ENCODE measurements at regions not wholly inside any gene's neighbourhood (a gene's known extent, or its start where the extent isn't known, plus 50 kb on each side); places are given as distances from the start of the nearest gene placed in this dataset.
"Not testable (repeated sequence)": the region's sequence is repeated elsewhere in the genome, so short reads cannot be mapped to it uniquely, and the experiment has no call there.

GRCh38 chr12:63003223-63003819, 68.4 kb upstream of the PPM1H start:
- no peaks in the 10 kb centered on the region for H3K36me3 ChIP-seq (ENCODE audit: control insufficient read depth, insufficient read depth, low read length)
- TF ChIP-seq, protein P1, sequence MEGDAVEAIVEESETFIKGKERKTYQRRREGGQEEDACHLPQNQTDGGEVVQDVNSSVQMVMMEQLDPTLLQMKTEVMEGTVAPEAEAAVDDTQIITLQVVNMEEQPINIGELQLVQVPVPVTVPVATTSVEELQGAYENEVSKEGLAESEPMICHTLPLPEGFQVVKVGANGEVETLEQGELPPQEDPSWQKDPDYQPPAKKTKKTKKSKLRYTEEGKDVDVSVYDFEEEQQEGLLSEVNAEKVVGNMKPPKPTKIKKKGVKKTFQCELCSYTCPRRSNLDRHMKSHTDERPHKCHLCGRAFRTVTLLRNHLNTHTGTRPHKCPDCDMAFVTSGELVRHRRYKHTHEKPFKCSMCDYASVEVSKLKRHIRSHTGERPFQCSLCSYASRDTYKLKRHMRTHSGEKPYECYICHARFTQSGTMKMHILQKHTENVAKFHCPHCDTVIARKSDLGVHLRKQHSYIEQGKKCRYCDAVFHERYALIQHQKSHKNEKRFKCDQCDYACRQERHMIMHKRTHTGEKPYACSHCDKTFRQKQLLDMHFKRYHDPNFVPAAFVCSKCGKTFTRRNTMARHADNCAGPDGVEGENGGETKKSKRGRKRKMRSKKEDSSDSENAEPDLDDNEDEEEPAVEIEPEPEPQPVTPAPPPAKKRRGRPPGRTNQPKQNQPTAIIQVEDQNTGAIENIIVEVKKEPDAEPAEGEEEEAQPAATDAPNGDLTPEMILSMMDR (conservative IDR thresholded peaks at IDR 0.05 in 1 of 2, IDR thresholded peaks at IDR 0.05 in 1 of 2; ENCODE audit: low read depth in 1 of 2, low read length in 2 of 2): no peak
- no peak for TF ChIP-seq EZH2 (IDR thresholded peaks at IDR 0.05; ENCODE audit: low read length, missing control alignments)
- no peaks in the 10 kb centered on the region for H3K4me1 ChIP-seq (ENCODE audit: control insufficient read depth, extremely low read depth, insufficient read depth, low read length)
- no peak overlapping the region for H3K27ac ChIP-seq (ENCODE audit: insufficient read depth, low read length)
- DNase-seq (ENCODE audit: low read depth in 2 of 2): no peak
- no peak overlapping the region for H3K4me3 ChIP-seq (replicated peaks in 1 of 4; ENCODE audit: control extremely low read depth in 1 of 4, insufficient read depth in 1 of 4, low read depth in 3 of 4, low read length in 4 of 4)
- H4K20me1 ChIP-seq (ENCODE audit: control insufficient read depth, extremely low read depth, insufficient read depth, low read length): peaks cover 1% of the 10 kb centered on the region
- H3K79me2 ChIP-seq (ENCODE audit: control insufficient read depth, insufficient read depth, low read length): no peaks in the 10 kb centered on the region
- H3K27me3 ChIP-seq (ENCODE audit: control insufficient read depth, insufficient read depth, low read length): peaks cover 2% of the 10 kb centered on the region
- no peak overlapping the region for H2AFZ ChIP-seq (ENCODE audit: low read length)
- no peak overlapping the region for H3K4me2 ChIP-seq (ENCODE audit: extremely low read depth, insufficient read depth, low read length)
- H3K9me3 ChIP-seq (ENCODE audit: control insufficient read depth, insufficient read depth, low read depth, low read length): no peaks in the 10 kb centered on the region
- H3K9ac ChIP-seq (ENCODE audit: insufficient read depth, low read length): no peak overlapping the region

DNA sequence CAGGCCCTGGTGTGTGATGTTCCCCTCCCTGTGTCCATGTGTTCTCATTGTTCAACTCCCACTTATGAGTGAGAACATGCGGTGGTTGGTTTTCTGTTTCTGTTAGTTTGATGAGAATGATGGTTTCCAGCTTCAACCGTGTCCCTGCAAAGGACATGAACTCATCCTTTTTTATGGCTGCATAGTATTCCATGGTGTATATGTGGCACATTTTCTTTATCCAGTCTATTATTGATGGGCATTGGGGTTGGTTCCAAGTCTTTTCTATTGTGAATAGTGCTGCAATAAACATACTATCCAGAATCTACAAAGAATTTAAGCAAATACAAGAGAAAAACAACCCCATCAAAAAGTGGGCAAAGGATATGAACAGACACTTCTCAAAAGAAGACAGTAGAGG, 67.1 kb upstream of the PPM1H start:
- H3K27ac ChIP-seq (ENCODE audit: insufficient read depth, low read length); H3K4me3 ChIP-seq (replicated peaks in 1 of 4; ENCODE audit: control extremely low read depth in 1 of 4, insufficient read depth in 1 of 4, low read depth in 3 of 4, low read length in 4 of 4); H3K79me2 ChIP-seq (ENCODE audit: control insufficient read depth, insufficient read depth, low read length); H3K36me3 ChIP-seq (ENCODE audit: control insufficient read depth, insufficient read depth, low read length); H3K4me2 ChIP-seq (ENCODE audit: extremely low read depth, insufficient read depth, low read length); H4K20me1 ChIP-seq (ENCODE audit: control insufficient read depth, extremely low read depth, insufficient read depth, low read length); H3K27me3 ChIP-seq (ENCODE audit: control insufficient read depth, insufficient read depth, low read length); H2AFZ ChIP-seq (ENCODE audit: low read length); H3K9me3 ChIP-seq (ENCODE audit: control insufficient read depth, insufficient read depth, low read depth, low read length); DNase-seq (ENCODE audit: low read depth in 2 of 2); H3K4me1 ChIP-seq (ENCODE audit: control insufficient read depth, extremely low read depth, insufficient read depth, low read length); H3K9ac ChIP-seq (ENCODE audit: insufficient read depth, low read length): not testable (repeated sequence)

DNA sequence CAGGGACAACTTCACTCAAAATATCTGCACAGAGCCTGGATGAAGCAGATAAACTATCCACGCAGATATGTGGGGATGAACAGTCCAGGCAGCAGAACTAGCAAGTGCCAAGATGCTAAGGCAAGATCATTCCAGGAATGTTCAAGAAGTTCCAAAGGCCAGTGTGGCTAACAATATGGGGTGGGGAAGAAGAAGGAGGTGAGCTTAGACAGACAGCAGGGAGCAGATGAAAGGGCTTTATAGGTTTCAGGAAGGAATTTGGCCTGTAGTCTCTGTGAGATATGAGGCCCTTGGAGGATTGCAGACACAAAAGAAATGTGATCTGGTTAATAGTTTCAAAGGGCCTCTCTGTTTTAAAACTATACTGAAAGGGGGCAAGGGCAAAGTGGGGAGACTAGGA, 63.5 kb upstream of the PPM1H start:
- no peak for DNase-seq (ENCODE audit: low read depth in 2 of 2)
- Histone ChIP-seq H3K4me2 (ENCODE audit: extremely low read depth, insufficient read depth, low read length) (no peak overlapping the region), H3K4me1 (ENCODE audit: control insufficient read depth, extremely low read depth, insufficient read depth, low read length) (no peaks in the 10 kb centered on the region), H3K36me3 (ENCODE audit: control insufficient read depth, insufficient read depth, low read length) (no peaks in the 10 kb centered on the region), H4K20me1 (ENCODE audit: control insufficient read depth, extremely low read depth, insufficient read depth, low read length) (peaks cover 1% of the 10 kb centered on the region), H3K27me3 (ENCODE audit: control insufficient read depth, insufficient read depth, low read length) (peaks cover 2% of the 10 kb centered on the region), H2AFZ (ENCODE audit: low read length) (no peak overlapping the region), H3K4me3 (replicated peaks in 1 of 4; ENCODE audit: control extremely low read depth in 1 of 4, insufficient read depth in 1 of 4, low read depth in 3 of 4, low read length in 4 of 4) (no peak overlapping the region), H3K27ac (ENCODE audit: insufficient read depth, low read length) (no peak overlapping the region), H3K9me3 (ENCODE audit: control insufficient read depth, insufficient read depth, low read depth, low read length) (no peaks in the 10 kb centered on the region), H3K79me2 (ENCODE audit: control insufficient read depth, insufficient read depth, low read length) (no peaks in the 10 kb centered on the region), H3K9ac (ENCODE audit: insufficient read depth, low read length) (no peak overlapping the region)
- TF ChIP-seq, protein P1 (conservative IDR thresholded peaks at IDR 0.05 in 1 of 2, IDR thresholded peaks at IDR 0.05 in 1 of 2; ENCODE audit: low read depth in 1 of 2, low read length in 2 of 2): no peak
- TF ChIP-seq EZH2 (IDR thresholded peaks at IDR 0.05; ENCODE audit: low read length, missing control alignments): no peak

Measured in fibroblast of lung (primary cell).